ENCODE measurements at regions not wholly inside any gene's neighbourhood (a gene's known extent, or its start where the extent isn't known, plus 50 kb on each side); places are given as distances from the start of the nearest gene placed in this dataset.

- Histone ChIP-seq H3K36me3 (ENCODE audit: control insufficient read depth, insufficient read depth, low read length) (no peaks in the 10 kb centered on the region), H3K27me3 (replicated peaks; ENCODE audit: control insufficient read depth, insufficient read depth, low read length) (no peaks in the 10 kb centered on the region), H3K4me3 (replicated peaks; ENCODE audit: low read depth, low read length) (no peak overlapping the region)
- no peak for DNase-seq (ENCODE audit: extremely low read depth, insufficient read length)
- TF ChIP-seq, protein P1, sequence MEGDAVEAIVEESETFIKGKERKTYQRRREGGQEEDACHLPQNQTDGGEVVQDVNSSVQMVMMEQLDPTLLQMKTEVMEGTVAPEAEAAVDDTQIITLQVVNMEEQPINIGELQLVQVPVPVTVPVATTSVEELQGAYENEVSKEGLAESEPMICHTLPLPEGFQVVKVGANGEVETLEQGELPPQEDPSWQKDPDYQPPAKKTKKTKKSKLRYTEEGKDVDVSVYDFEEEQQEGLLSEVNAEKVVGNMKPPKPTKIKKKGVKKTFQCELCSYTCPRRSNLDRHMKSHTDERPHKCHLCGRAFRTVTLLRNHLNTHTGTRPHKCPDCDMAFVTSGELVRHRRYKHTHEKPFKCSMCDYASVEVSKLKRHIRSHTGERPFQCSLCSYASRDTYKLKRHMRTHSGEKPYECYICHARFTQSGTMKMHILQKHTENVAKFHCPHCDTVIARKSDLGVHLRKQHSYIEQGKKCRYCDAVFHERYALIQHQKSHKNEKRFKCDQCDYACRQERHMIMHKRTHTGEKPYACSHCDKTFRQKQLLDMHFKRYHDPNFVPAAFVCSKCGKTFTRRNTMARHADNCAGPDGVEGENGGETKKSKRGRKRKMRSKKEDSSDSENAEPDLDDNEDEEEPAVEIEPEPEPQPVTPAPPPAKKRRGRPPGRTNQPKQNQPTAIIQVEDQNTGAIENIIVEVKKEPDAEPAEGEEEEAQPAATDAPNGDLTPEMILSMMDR (IDR thresholded peaks at IDR 0.05; ENCODE audit: insufficient read depth, low read length, poor library complexity, severe bottlenecking): no peak
Measured at GRCh38 chr5:155908543-155908942, 418.4 kb upstream of the SGCD start.

GRCh38 chr5:155912291-155912690 lies 414.7 kb upstream of the SGCD start:
- TF ChIP-seq, protein P1 (IDR thresholded peaks at IDR 0.05; ENCODE audit: insufficient read depth, low read length, poor library complexity, severe bottlenecking): no peak
- DNase-seq (ENCODE audit: extremely low read depth, insufficient read length): no peak
- Histone ChIP-seq H3K27me3 (replicated peaks; ENCODE audit: control insufficient read depth, insufficient read depth, low read length) (no peaks in the 10 kb centered on the region), H3K36me3 (ENCODE audit: control insufficient read depth, insufficient read depth, low read length) (no peaks in the 10 kb centered on the region), H3K4me3 (replicated peaks; ENCODE audit: low read depth, low read length) (no peak overlapping the region)

DNA sequence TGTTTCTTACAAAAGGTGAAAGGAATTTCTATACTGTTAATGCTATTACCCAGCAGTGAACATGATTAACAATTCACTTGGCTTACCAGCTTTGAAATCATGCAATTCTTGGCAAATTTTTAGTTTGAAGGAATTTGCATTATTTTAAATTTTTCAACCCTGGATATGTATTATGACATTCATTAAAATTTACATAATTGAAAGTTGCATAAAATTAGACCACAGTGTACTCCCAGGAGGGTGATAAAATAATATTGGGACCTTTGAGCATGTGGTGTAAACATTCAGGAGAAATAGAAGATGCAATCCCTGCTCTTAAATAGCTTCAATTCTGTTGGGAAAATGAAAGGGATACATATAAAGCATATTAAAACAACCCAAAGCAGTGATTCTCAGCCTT lies 412.2 kb upstream of the SGCD start:
- Histone ChIP-seq H3K4me3 (replicated peaks; ENCODE audit: low read depth, low read length) (no peak overlapping the region), H3K27me3 (replicated peaks; ENCODE audit: control insufficient read depth, insufficient read depth, low read length) (no peaks in the 10 kb centered on the region; the same call in 1 of the 2 replicates), H3K36me3 (ENCODE audit: control insufficient read depth, insufficient read depth, low read length) (no peaks in the 10 kb centered on the region)
- TF ChIP-seq, protein P1 (IDR thresholded peaks at IDR 0.05; ENCODE audit: insufficient read depth, low read length, poor library complexity, severe bottlenecking): no peak
- no peak for DNase-seq (ENCODE audit: extremely low read depth, insufficient read length)

DNA sequence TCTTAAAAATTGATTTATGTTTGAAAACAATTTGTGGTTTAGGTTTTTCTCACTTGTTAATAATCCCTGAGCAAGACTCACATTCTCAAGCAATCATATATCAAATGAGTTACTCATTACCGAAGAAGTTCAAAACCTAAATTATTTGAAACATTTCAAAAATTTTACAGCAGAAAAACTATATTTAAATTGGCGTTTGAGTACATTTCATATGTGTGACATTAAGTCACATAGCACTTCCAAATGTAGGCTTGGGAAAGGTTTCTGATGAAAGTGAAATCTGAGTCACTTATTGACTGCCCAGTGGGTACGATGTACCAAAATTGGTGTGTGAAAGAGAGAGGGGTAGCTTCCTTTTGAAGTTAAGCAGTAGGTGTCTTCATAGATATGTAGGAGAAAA lies 411.4 kb upstream of the SGCD start:
- TF ChIP-seq, protein P1 (IDR thresholded peaks at IDR 0.05; ENCODE audit: insufficient read depth, low read length, poor library complexity, severe bottlenecking): no peak
- no peak for DNase-seq (ENCODE audit: extremely low read depth, insufficient read length)
- Histone ChIP-seq H3K27me3 (replicated peaks; ENCODE audit: control insufficient read depth, insufficient read depth, low read length) (no peaks in the 10 kb centered on the region; the same call in 1 of the 2 replicates), H3K4me3 (replicated peaks; ENCODE audit: low read depth, low read length) (no peak overlapping the region), H3K36me3 (ENCODE audit: control insufficient read depth, insufficient read depth, low read length) (no peaks in the 10 kb centered on the region)

DNA sequence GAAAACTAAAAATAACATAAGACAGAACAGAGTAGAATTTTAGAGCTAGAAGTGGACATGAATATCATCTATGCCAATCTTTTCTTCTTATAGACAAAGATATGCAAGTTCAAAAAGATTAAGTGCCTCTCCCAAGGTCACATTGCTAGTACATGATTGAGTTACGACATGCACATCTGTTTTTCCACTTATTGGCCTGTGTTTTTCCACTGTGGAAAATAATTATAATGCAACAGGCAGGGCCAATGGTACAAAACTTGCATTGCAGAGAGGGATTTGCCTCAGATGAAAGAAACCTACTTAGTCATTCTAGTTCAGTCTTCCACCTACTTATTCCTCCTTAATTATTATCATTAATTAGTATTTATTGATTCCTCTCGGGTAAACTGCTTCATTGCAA lies 407.8 kb upstream of the SGCD start:
- Histone ChIP-seq H3K27me3 (replicated peaks; ENCODE audit: control insufficient read depth, insufficient read depth, low read length) (no peaks in the 10 kb centered on the region; the same call in 1 of the 2 replicates), H3K4me3 (replicated peaks; ENCODE audit: low read depth, low read length) (no peak overlapping the region), H3K36me3 (ENCODE audit: control insufficient read depth, insufficient read depth, low read length) (no peaks in the 10 kb centered on the region)
- TF ChIP-seq, protein P1 (IDR thresholded peaks at IDR 0.05; ENCODE audit: insufficient read depth, low read length, poor library complexity, severe bottlenecking): no peak
- no peak for DNase-seq (ENCODE audit: extremely low read depth, insufficient read length)

DNA sequence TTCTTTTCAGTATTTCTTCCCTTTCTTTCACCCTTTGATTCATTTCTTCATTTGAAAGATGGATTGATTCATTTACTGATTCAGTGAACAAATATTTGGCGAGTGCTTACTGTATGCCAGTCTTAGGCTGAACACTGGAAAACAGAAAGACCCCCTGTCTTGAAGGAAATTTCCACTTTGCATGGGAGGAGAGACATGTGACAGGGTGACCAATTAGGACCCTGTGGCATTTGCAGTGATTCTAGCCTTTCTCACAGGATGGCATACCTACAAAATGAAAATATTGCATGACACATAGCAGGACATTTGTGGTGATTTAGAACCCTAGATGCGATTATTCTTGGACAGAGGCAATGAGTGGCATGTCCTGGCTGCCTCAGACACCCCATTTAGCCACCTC lies 407.2 kb upstream of the SGCD start:
- TF ChIP-seq, protein P1 (IDR thresholded peaks at IDR 0.05; ENCODE audit: insufficient read depth, low read length, poor library complexity, severe bottlenecking): no peak
- no peaks in the 10 kb centered on the region; the same call in 1 of the 2 replicates for H3K27me3 ChIP-seq (replicated peaks; ENCODE audit: control insufficient read depth, insufficient read depth, low read length)
- DNase-seq (ENCODE audit: extremely low read depth, insufficient read length): no peak
- H3K4me3 ChIP-seq (replicated peaks; ENCODE audit: low read depth, low read length): no peak overlapping the region
- H3K36me3 ChIP-seq (ENCODE audit: control insufficient read depth, insufficient read depth, low read length): no peaks in the 10 kb centered on the region

All from GM06990 (cell line).